ENCODE measurements at regions not wholly inside any gene's neighbourhood (a gene's known extent, or its start where the extent isn't known, plus 50 kb on each side); places are given as distances from the start of the nearest gene placed in this dataset.

GRCh38 chr13:22461854-22462490 is 718.8 kb upstream of the SGCG start:
- FAIRE-seq: no peak

- FAIRE-seq: no peak
Measured at GRCh38 chr13:22463089-22463488, 717.7 kb upstream of the SGCG start.

- no peak for FAIRE-seq
Measured at GRCh38 chr13:22468045-22468444, 712.7 kb upstream of the SGCG start.

GRCh38 chr13:22468824-22469223 is 712.0 kb upstream of the SGCG start:
- no peak for FAIRE-seq

GRCh38 chr13:22469452-22469851 is 711.3 kb upstream of the SGCG start:
- FAIRE-seq: no peak

- FAIRE-seq: no peak
Measured at GRCh38 chr13:22470075-22470474, 710.7 kb upstream of the SGCG start.

GRCh38 chr13:22482496-22483000 is 698.2 kb upstream of the SGCG start:
- no peak for FAIRE-seq

- FAIRE-seq: no peak
Measured at GRCh38 chr13:22483276-22483675, 697.5 kb upstream of the SGCG start.

GRCh38 chr13:22486490-22486889 is 694.3 kb upstream of the SGCG start:
- FAIRE-seq: no peak

GRCh38 chr13:22487932-22488331 is 692.8 kb upstream of the SGCG start:
- no peak for FAIRE-seq

GRCh38 chr13:22489771-22490170 is 691.0 kb upstream of the SGCG start:
- FAIRE-seq: no peak

- no peak for FAIRE-seq
Measured at GRCh38 chr13:22495819-22496218, 685.0 kb upstream of the SGCG start.

- FAIRE-seq: no peak
Measured at GRCh38 chr13:22496803-22497508, 683.8 kb upstream of the SGCG start.

GRCh38 chr13:22497991-22498780 is 682.6 kb upstream of the SGCG start:
- peak; percentile 38 for FAIRE-seq

- no peak for FAIRE-seq
Measured at GRCh38 chr13:22499919-22500318, 680.9 kb upstream of the SGCG start.

- FAIRE-seq: no peak
Measured at GRCh38 chr13:22505489-22505888, 675.3 kb upstream of the SGCG start.

- no peak for FAIRE-seq
Measured at GRCh38 chr13:22506096-22506691, 674.6 kb upstream of the SGCG start.

GRCh38 chr13:22517544-22517943 is 663.2 kb upstream of the SGCG start:
- peak; percentile 95 for FAIRE-seq

GRCh38 chr13:22536851-22537250 is 643.9 kb upstream of the SGCG start:
- no peak for FAIRE-seq

GRCh38 chr13:22538400-22538799 is 642.4 kb upstream of the SGCG start:
- no peak for FAIRE-seq

- FAIRE-seq: no peak
Measured at GRCh38 chr13:22549126-22549525, 631.7 kb upstream of the SGCG start.

GRCh38 chr13:22561581-22561980 is 619.2 kb upstream of the SGCG start:
- no peak for FAIRE-seq

GRCh38 chr13:22562116-22562515 is 618.7 kb upstream of the SGCG start:
- FAIRE-seq: no peak
